Endothelial cell (in vitro differentiated cells): ENCODE measurements at regions not wholly inside any gene's neighbourhood (a gene's known extent, or its start where the extent isn't known, plus 50 kb on each side); places are given as distances from the start of the nearest gene placed in this dataset.

Experiments
- DNase-seq: peaks from one replicate; pipeline ENCODE4 v3.0.0; 2021; ENCODE audit warnings: low spot score
- H3K27ac Mint-ChIP-seq: one replicate; pipeline ENCODE4 v1.8.0; 2021; ENCODE audit warnings: mixed read lengths, inconsistent platforms; ENCODE audit not compliant: unreplicated experiment
- H3K27me3 Mint-ChIP-seq: one replicate; pipeline ENCODE4 v1.8.0; 2021; ENCODE audit warnings: mild to moderate bottlenecking, moderate library complexity, mixed read lengths, inconsistent platforms; ENCODE audit not compliant: unreplicated experiment
- H3K36me3 Mint-ChIP-seq: one replicate; pipeline ENCODE4 v1.8.0; 2021; ENCODE audit warnings: mild to moderate bottlenecking, low read depth, mixed read lengths, inconsistent platforms; ENCODE audit not compliant: unreplicated experiment
- H3K4me1 Mint-ChIP-seq: one replicate; pipeline ENCODE4 v1.8.0; 2021; ENCODE audit warnings: mild to moderate bottlenecking, mixed read lengths, inconsistent platforms; ENCODE audit not compliant: unreplicated experiment
- H3K4me3 Mint-ChIP-seq: one replicate; pipeline ENCODE4 v1.8.0; 2021; ENCODE audit warnings: mild to moderate bottlenecking, mixed read lengths, inconsistent platforms; ENCODE audit not compliant: unreplicated experiment
- H3K9me3 Mint-ChIP-seq: one replicate; pipeline ENCODE4 v1.8.0; 2021; ENCODE audit warnings: mixed read lengths, inconsistent platforms; ENCODE audit not compliant: unreplicated experiment
- TF ChIP-seq, protein P1 (sequence below): fragments of 200-600 bp; sonication (generic); IDR thresholded peaks from one replicate; pipeline ENCODE4 v1.5.0; 2021; ENCODE audit warnings: antibody characterized with exemption; ENCODE audit not compliant: unreplicated experiment

DNA sequence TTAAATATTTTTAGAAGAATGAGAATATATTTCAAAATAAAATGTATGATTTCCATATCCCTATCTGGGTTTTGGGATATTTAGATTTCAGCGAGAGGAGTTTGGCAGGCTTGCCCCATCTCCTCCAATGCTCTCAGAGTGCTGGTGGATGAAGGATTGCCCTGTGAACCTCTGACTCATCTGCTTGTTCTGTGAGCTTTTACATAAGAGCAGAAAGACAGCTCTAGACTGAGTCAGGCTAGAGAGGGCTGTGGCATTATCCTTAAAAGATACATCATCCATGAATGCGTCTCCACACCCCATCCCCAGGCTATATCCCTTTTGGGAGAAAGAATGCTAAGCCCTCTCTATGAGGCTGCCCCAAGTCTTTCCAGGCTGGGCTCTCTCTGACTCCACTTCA is 190.6 kb downstream of the TUBA3C start:
- no peak for DNase-seq
- Mint-ChIP-seq H3K27ac (no peak overlapping the region), H3K36me3 (peaks cover 38% of the 10 kb centered on the region), H3K9me3 (peaks cover 69% of the 10 kb centered on the region), H3K27me3 (peaks cover 24% of the 10 kb centered on the region), H3K4me1 (no peaks in the 10 kb centered on the region), H3K4me3 (no peak overlapping the region)
- TF ChIP-seq, protein P1, sequence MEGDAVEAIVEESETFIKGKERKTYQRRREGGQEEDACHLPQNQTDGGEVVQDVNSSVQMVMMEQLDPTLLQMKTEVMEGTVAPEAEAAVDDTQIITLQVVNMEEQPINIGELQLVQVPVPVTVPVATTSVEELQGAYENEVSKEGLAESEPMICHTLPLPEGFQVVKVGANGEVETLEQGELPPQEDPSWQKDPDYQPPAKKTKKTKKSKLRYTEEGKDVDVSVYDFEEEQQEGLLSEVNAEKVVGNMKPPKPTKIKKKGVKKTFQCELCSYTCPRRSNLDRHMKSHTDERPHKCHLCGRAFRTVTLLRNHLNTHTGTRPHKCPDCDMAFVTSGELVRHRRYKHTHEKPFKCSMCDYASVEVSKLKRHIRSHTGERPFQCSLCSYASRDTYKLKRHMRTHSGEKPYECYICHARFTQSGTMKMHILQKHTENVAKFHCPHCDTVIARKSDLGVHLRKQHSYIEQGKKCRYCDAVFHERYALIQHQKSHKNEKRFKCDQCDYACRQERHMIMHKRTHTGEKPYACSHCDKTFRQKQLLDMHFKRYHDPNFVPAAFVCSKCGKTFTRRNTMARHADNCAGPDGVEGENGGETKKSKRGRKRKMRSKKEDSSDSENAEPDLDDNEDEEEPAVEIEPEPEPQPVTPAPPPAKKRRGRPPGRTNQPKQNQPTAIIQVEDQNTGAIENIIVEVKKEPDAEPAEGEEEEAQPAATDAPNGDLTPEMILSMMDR: no peak

DNA sequence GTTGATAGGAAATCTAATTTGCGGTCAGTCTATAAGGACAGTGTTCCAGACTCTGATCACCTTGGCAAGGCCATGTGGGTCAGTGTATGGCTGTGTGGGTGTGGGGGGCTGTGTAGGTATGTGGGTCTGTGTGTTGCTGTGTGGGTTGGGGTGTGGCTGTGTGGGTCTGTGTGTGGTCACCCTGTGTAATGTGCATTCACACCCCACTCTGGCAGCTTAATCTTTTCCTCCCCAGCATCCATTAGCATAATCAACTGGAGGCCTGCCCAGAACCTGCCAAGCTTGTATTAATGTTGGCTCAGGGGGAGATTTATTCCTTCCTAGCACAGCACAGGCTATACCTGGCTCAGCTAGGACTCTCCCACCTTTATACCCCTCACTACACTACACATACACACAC is 203.2 kb downstream of the TUBA3C start:
- DNase-seq: no peak
- H3K36me3 Mint-ChIP-seq: peaks cover 8% of the 10 kb centered on the region
- no peak overlapping the region for H3K27ac Mint-ChIP-seq
- H3K4me1 Mint-ChIP-seq: no peaks in the 10 kb centered on the region
- H3K9me3 Mint-ChIP-seq: peaks cover 39% of the 10 kb centered on the region
- H3K27me3 Mint-ChIP-seq: no peaks in the 10 kb centered on the region
- no peak overlapping the region for H3K4me3 Mint-ChIP-seq
- TF ChIP-seq, protein P1: no peak

DNA sequence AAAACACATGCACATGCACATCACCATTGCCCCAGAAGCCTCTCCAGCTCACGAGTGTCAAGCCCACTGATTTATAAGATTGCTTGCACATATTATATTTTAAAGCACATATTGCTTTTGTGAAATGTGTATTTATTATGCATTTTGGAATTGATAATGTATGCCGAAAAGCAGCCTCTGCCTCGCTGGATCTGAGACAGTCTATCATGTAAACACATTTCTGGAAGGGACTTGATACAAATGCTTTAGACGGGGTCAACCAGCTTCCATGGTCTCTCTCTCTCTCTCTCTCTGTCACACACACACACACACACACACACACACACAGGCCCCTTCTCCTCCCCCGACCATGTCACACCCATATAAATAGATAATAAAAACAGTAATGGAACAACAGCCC is 203.8 kb downstream of the TUBA3C start:
- TF ChIP-seq, protein P1: no peak
- Mint-ChIP-seq H3K4me1 (no peaks in the 10 kb centered on the region), H3K36me3 (peaks cover 8% of the 10 kb centered on the region), H3K9me3 (peaks cover 34% of the 10 kb centered on the region), H3K27ac (no peak overlapping the region), H3K27me3 (no peaks in the 10 kb centered on the region), H3K4me3 (no peak overlapping the region)
- DNase-seq: no peak

DNA sequence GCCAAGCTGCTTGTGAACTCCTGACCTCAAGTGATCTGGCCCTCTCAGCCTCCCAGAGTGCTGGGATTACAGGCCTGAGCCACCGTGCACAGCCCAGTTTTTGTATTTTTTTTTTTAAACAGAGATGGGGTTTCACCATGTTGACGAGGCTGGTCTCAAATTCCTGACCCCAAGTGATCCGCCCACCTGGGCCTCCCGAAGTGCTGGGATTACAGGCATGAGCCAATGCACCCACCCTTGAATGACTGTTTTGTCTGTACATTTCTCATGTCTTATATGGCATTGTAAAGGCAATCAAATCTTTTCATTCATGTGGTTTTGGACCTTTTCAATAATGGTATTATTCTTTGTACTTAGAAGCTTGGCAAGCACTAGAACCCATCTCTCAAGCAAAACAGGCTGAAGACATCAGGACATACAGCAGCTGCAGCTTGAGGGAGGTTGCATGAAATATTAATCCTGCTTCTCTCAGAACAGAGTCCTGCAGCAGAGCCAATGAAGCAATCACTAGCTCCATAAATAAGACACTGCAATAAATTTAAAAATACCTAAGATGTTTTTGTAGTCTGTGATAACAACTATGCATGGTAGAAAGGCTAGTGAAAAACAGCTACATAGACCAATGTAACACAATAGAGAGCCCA is 209.9 kb downstream of the TUBA3C start:
- Mint-ChIP-seq H3K36me3 (no peaks in the 10 kb centered on the region), H3K27ac (no peak overlapping the region), H3K27me3 (no peaks in the 10 kb centered on the region), H3K4me1 (no peaks in the 10 kb centered on the region), H3K9me3 (peaks cover 12% of the 10 kb centered on the region), H3K4me3 (no peak overlapping the region)
- no peak for DNase-seq
- TF ChIP-seq, protein P1: no peak

DNA sequence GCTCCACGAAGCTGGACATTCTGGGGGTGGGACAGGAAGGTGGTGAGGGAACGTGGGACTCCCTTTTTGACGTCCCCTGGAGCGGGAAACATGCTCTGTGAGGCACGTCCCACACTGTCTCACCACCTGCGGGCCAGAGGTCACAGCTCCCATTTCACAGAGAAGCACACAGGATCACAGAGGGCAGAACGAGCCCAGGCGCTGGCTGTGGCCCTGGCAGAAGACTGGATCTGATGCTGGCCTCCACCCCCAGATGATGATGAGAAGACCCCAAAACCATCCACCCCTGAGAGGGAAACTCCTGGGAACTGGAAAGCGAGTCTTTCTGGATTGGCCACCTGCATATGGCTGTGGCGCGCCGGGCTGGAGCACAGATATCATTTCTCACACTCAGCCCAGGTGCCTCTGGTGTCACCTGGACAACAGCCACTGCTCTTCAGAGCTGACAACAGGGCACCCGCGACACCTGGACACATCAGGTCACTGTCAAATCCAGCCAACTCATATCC is 216.2 kb downstream of the TUBA3C start:
- H3K36me3 Mint-ChIP-seq: no peaks in the 10 kb centered on the region
- DNase-seq: no peak
- TF ChIP-seq, protein P1: no peak
- H3K4me1 Mint-ChIP-seq: no peaks in the 10 kb centered on the region
- peaks cover 8% of the 10 kb centered on the region for H3K27me3 Mint-ChIP-seq
- H3K27ac Mint-ChIP-seq: no peak overlapping the region
- peaks cover 22% of the 10 kb centered on the region for H3K9me3 Mint-ChIP-seq
- no peak overlapping the region for H3K4me3 Mint-ChIP-seq
